ENCODE measurements at regions not wholly inside any gene's neighbourhood (a gene's known extent, or its start where the extent isn't known, plus 50 kb on each side); places are given as distances from the start of the nearest gene placed in this dataset.

DNA sequence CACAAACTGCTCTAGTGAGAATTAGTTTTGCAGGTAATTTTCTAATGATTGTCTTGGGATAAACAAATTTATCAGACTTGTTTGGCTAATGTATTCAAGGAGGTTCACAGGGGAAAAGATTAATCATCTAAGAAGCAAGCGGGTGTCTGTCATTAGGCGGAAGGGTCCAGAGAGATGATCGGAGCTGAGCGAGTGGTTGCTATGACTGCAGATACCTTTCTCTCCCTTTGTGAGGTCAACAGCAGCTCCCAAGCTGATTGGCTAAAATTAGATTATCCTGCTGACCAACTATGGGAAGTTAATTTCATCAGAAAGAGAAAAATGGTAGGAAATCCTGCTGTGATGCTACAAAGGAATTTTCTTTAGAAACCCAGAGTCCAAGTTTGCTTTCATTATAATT, 276.0 kb downstream of the SOX2 start:
- no peak for TF ChIP-seq POLR2AphosphoS5 (IDR thresholded peaks at IDR 0.05)
- no peak for TF ChIP-seq CTCF (IDR thresholded peaks at IDR 0.05)
- no peak for TF ChIP-seq POLR2A (IDR thresholded peaks at IDR 0.05; ENCODE audit: low read depth)

All from esophagus muscularis mucosa (tissue), 3 donors.